Mucosa of descending colon (tissue), 3 donors: ENCODE measurements at regions not wholly inside any gene's neighbourhood (a gene's known extent, or its start where the extent isn't known, plus 50 kb on each side); places are given as distances from the start of the nearest gene placed in this dataset.

Experiments used
- ATAC-seq: fragments of 200-7000 bp; cut with Tn5 transposase; one replicate; pipeline ENCODE4 v1.9.1; 2020; ENCODE audit warnings: mild to moderate bottlenecking, moderate library complexity
- DNase-seq, 3 donors: peaks; one replicate each; pipeline ENCODE4 v3.0.0-alpha.2; 2020
- H3K36me3 ChIP-seq: fragments of 200-600 bp; one replicate; pipeline ENCODE4 v1.8.0; 2021; ENCODE audit warnings: low read depth, mild to moderate bottlenecking
- H3K4me1 ChIP-seq: fragments of 200-600 bp; one replicate; pipeline ENCODE4 v1.8.0; 2021; ENCODE audit warnings: low read depth, mild to moderate bottlenecking
- H3K4me3 ChIP-seq: fragments of 200-600 bp; one replicate; pipeline ENCODE4 v1.8.0; 2021; ENCODE audit warnings: mild to moderate bottlenecking
- H3K9me3 ChIP-seq: fragments of 200-600 bp; one replicate; pipeline ENCODE4 v1.8.0; 2021; ENCODE audit warnings: mild to moderate bottlenecking
- CTCF ChIP-seq: fragments of 200-600 bp; IDR thresholded peaks from one replicate; pipeline ENCODE4 v1.8.0; 2022; ENCODE audit warnings: antibody characterized with exemption, mild to moderate bottlenecking
- intact Hi-C, 2 donors: fragments of 100-400 bp; cut with DNase I in 1 of 2; cut with micrococcal nuclease in 1 of 2; formaldehyde crosslinking; loops; one replicate each; pipeline versions ENCODE4 v1.11.0 to v1.11.1; 2022; cut with DNase I, micrococcal nuclease
- donor health status: DM: no; HTN: no; CAD: no; lungs with moderate emphysema.
- donor health status: DM: no; HTN: no; CAD: no.
- donor health status: DM: no; HTN: yes; CAD: no.

- no peak for TF ChIP-seq CTCF
- intact Hi-C loops: no loop called here
- no peaks in the 10 kb centered on the region for H3K9me3 ChIP-seq
- no peaks in the 10 kb centered on the region for H3K4me1 ChIP-seq
- no peak for DNase-seq
- H3K4me3 ChIP-seq: no peak overlapping the region
- ATAC-seq: no peak
- no peaks in the 10 kb centered on the region for H3K36me3 ChIP-seq
Measured at GRCh38 chr4:14265651-14266050, 638.1 kb upstream of the BOD1L1 start.

- no peak for TF ChIP-seq CTCF
- no peak for ATAC-seq
Measured at GRCh38 chr4:14267373-14268060, 640.0 kb upstream of the BOD1L1 start.

GRCh38 chr4:14269824-14270223 lies 642.3 kb upstream of the BOD1L1 start:
- no peaks in the 10 kb centered on the region for H3K36me3 ChIP-seq
- H3K4me3 ChIP-seq: no peak overlapping the region
- no peak for TF ChIP-seq CTCF
- peak in 1 of 3 donors; percentile 17 for DNase-seq
- no peak for ATAC-seq
- intact Hi-C loops: no loop called here
- no peaks in the 10 kb centered on the region for H3K4me1 ChIP-seq
- H3K9me3 ChIP-seq: no peaks in the 10 kb centered on the region

More at GRCh38 chr4:14267373-14268060, 640.0 kb upstream of the BOD1L1 start:
- intact Hi-C loops: no loop called here
- no peaks in the 10 kb centered on the region for H3K4me1 ChIP-seq
- no peak overlapping the region for H3K4me3 ChIP-seq
- no peaks in the 10 kb centered on the region for H3K36me3 ChIP-seq
- no peaks in the 10 kb centered on the region for H3K9me3 ChIP-seq
- no peak for DNase-seq

- intact Hi-C loops: no loop called here
- TF ChIP-seq CTCF: no peak
- ATAC-seq: no peak
- Histone ChIP-seq H3K9me3 (no peaks in the 10 kb centered on the region), H3K4me3 (no peak overlapping the region), H3K4me1 (no peaks in the 10 kb centered on the region), H3K36me3 (no peaks in the 10 kb centered on the region)
- DNase-seq: no peak
Measured at GRCh38 chr4:14272206-14272605, 644.7 kb upstream of the BOD1L1 start.

- no peaks in the 10 kb centered on the region for H3K9me3 ChIP-seq
- DNase-seq: no peak
- H3K4me1 ChIP-seq: no peaks in the 10 kb centered on the region
- no peak for ATAC-seq
- H3K36me3 ChIP-seq: no peaks in the 10 kb centered on the region
- H3K4me3 ChIP-seq: no peak overlapping the region
- intact Hi-C loops: no loop called here
- TF ChIP-seq CTCF: no peak
Measured at GRCh38 chr4:14277505-14277904, 650.0 kb upstream of the BOD1L1 start.

- no peak for TF ChIP-seq CTCF
Measured at GRCh38 chr4:14280567-14280966, 653.0 kb upstream of the BOD1L1 start.

More at GRCh38 chr4:14280567-14280966, 653.0 kb upstream of the BOD1L1 start:
- intact Hi-C loops: no loop called here
- Histone ChIP-seq H3K4me1 (no peaks in the 10 kb centered on the region), H3K9me3 (no peaks in the 10 kb centered on the region), H3K36me3 (no peaks in the 10 kb centered on the region), H3K4me3 (no peak overlapping the region)
- ATAC-seq (no peak), DNase-seq (no peak)
